ENCODE measurements at regions not wholly inside any gene's neighbourhood (a gene's known extent, or its start where the extent isn't known, plus 50 kb on each side); places are given as distances from the start of the nearest gene placed in this dataset.

- H3K36me3 ChIP-seq (ENCODE audit: control insufficient read depth in 5 of 5, insufficient read depth in 5 of 5, low read length in 5 of 5): no peaks in the 10 kb centered on the region
- no peak overlapping the region for H3K4me3 ChIP-seq (ENCODE audit: low read depth in 1 of 5, low read length in 5 of 5)
- peaks cover 0 to 4% (median 0%) of the 10 kb centered on the region in 5 donors for H3K27me3 ChIP-seq (ENCODE audit: control insufficient read depth in 5 of 5, insufficient read depth in 4 of 5, low read length in 5 of 5)
- peaks cover 0 to 2% (median 0%) of the 10 kb centered on the region in 5 donors for H3K9me3 ChIP-seq (ENCODE audit: control insufficient read depth in 5 of 5, low read length in 5 of 5)
- H3K27ac ChIP-seq (ENCODE audit: low read depth, low read length): no peak overlapping the region
- no peaks in the 10 kb centered on the region for H3K4me1 ChIP-seq (ENCODE audit: control insufficient read depth in 5 of 5, insufficient read depth in 5 of 5, low read length in 5 of 5)
- H3K9ac ChIP-seq (ENCODE audit: low read length in 5 of 5): no peak overlapping the region
Measured at GRCh38 chr14:96997996-96998395, 200.8 kb downstream of the VRK1 start.

- Histone ChIP-seq H3K4me3 (ENCODE audit: low read depth in 1 of 5, low read length in 5 of 5) (no peak overlapping the region), H3K9ac (ENCODE audit: low read length in 5 of 5) (no peak overlapping the region), H3K36me3 (ENCODE audit: control insufficient read depth in 5 of 5, insufficient read depth in 5 of 5, low read length in 5 of 5) (no peaks in the 10 kb centered on the region), H3K27me3 (ENCODE audit: control insufficient read depth in 5 of 5, insufficient read depth in 4 of 5, low read length in 5 of 5) (peaks cover 0 to 3% (median 0%) of the 10 kb centered on the region in 5 donors), H3K9me3 (ENCODE audit: control insufficient read depth in 5 of 5, low read length in 5 of 5) (peaks cover 0 to 2% (median 0%) of the 10 kb centered on the region in 5 donors), H3K4me1 (ENCODE audit: control insufficient read depth in 5 of 5, insufficient read depth in 5 of 5, low read length in 5 of 5) (no peaks in the 10 kb centered on the region), H3K27ac (ENCODE audit: low read depth, low read length) (no peak overlapping the region)
Measured at GRCh38 chr14:96999654-97000155, 202.5 kb downstream of the VRK1 start.

- H3K9ac ChIP-seq (ENCODE audit: low read length in 5 of 5): no peak overlapping the region
- H3K4me1 ChIP-seq (ENCODE audit: control insufficient read depth in 5 of 5, insufficient read depth in 5 of 5, low read length in 5 of 5): no peaks in the 10 kb centered on the region
- H3K27me3 ChIP-seq (ENCODE audit: control insufficient read depth in 5 of 5, insufficient read depth in 4 of 5, low read length in 5 of 5): no peaks in the 10 kb centered on the region
- H3K36me3 ChIP-seq (ENCODE audit: control insufficient read depth in 5 of 5, insufficient read depth in 5 of 5, low read length in 5 of 5): no peaks in the 10 kb centered on the region
- no peak overlapping the region for H3K27ac ChIP-seq (ENCODE audit: low read depth, low read length)
- peaks cover 0 to 2% (median 0%) of the 10 kb centered on the region in 5 donors for H3K9me3 ChIP-seq (ENCODE audit: control insufficient read depth in 5 of 5, low read length in 5 of 5)
- H3K4me3 ChIP-seq (ENCODE audit: low read depth in 1 of 5, low read length in 5 of 5): no peak overlapping the region
Measured at GRCh38 chr14:97002454-97002853, 205.3 kb downstream of the VRK1 start.

- no peaks in the 10 kb centered on the region for H3K4me1 ChIP-seq (ENCODE audit: control insufficient read depth in 5 of 5, insufficient read depth in 5 of 5, low read length in 5 of 5)
- H3K36me3 ChIP-seq (ENCODE audit: control insufficient read depth in 5 of 5, insufficient read depth in 5 of 5, low read length in 5 of 5): no peaks in the 10 kb centered on the region
- no peak overlapping the region for H3K9ac ChIP-seq (ENCODE audit: low read length in 5 of 5)
- H3K4me3 ChIP-seq (ENCODE audit: low read depth in 1 of 5, low read length in 5 of 5): no peak overlapping the region
- peaks cover 0 to under 1% (median 0%) of the 10 kb centered on the region in 5 donors for H3K9me3 ChIP-seq (ENCODE audit: control insufficient read depth in 5 of 5, low read length in 5 of 5)
- peaks cover 0 to 6% (median 5%) of the 10 kb centered on the region in 5 donors for H3K27me3 ChIP-seq (ENCODE audit: control insufficient read depth in 5 of 5, insufficient read depth in 4 of 5, low read length in 5 of 5)
- no peak overlapping the region for H3K27ac ChIP-seq (ENCODE audit: low read depth, low read length)
Measured at GRCh38 chr14:97005934-97006333, 208.8 kb downstream of the VRK1 start.

GRCh38 chr14:97010491-97011160 lies 213.4 kb downstream of the VRK1 start:
- Histone ChIP-seq H3K4me3 (ENCODE audit: low read depth in 1 of 5, low read length in 5 of 5) (no peak overlapping the region), H3K27ac (ENCODE audit: low read depth, low read length) (no peak overlapping the region), H3K9me3 (ENCODE audit: control insufficient read depth in 5 of 5, low read length in 5 of 5) (no peaks in the 10 kb centered on the region), H3K36me3 (ENCODE audit: control insufficient read depth in 5 of 5, insufficient read depth in 5 of 5, low read length in 5 of 5) (no peaks in the 10 kb centered on the region), H3K27me3 (ENCODE audit: control insufficient read depth in 5 of 5, insufficient read depth in 4 of 5, low read length in 5 of 5) (peaks cover 0 to 7% (median 5%) of the 10 kb centered on the region in 5 donors), H3K4me1 (ENCODE audit: control insufficient read depth in 5 of 5, insufficient read depth in 5 of 5, low read length in 5 of 5) (no peaks in the 10 kb centered on the region), H3K9ac (ENCODE audit: low read length in 5 of 5) (no peak overlapping the region)

- Histone ChIP-seq H3K27me3 (ENCODE audit: control insufficient read depth in 5 of 5, insufficient read depth in 4 of 5, low read length in 5 of 5) (peaks cover 0 to 7% (median 0%) of the 10 kb centered on the region in 5 donors), H3K9ac (ENCODE audit: low read length in 5 of 5) (no peak overlapping the region), H3K9me3 (ENCODE audit: control insufficient read depth in 5 of 5, low read length in 5 of 5) (peaks cover 0 to 5% (median 0%) of the 10 kb centered on the region in 5 donors), H3K4me1 (ENCODE audit: control insufficient read depth in 5 of 5, insufficient read depth in 5 of 5, low read length in 5 of 5) (no peaks in the 10 kb centered on the region), H3K36me3 (ENCODE audit: control insufficient read depth in 5 of 5, insufficient read depth in 5 of 5, low read length in 5 of 5) (no peaks in the 10 kb centered on the region), H3K4me3 (ENCODE audit: low read depth in 1 of 5, low read length in 5 of 5) (no peak overlapping the region), H3K27ac (ENCODE audit: low read depth, low read length) (no peak overlapping the region)
Measured at GRCh38 chr14:97013878-97014277, 216.7 kb downstream of the VRK1 start.

GRCh38 chr14:97021001-97021400 lies 223.8 kb downstream of the VRK1 start:
- Histone ChIP-seq H3K9me3 (ENCODE audit: control insufficient read depth in 5 of 5, low read length in 5 of 5) (peaks cover 0 to 5% (median 0%) of the 10 kb centered on the region in 5 donors), H3K9ac (ENCODE audit: low read length in 5 of 5) (no peak overlapping the region), H3K27me3 (ENCODE audit: control insufficient read depth in 5 of 5, insufficient read depth in 4 of 5, low read length in 5 of 5) (peaks cover 4 to 17% (median 6%) of the 10 kb centered on the region in 5 donors), H3K36me3 (ENCODE audit: control insufficient read depth in 5 of 5, insufficient read depth in 5 of 5, low read length in 5 of 5) (no peaks in the 10 kb centered on the region), H3K4me3 (ENCODE audit: low read depth in 1 of 5, low read length in 5 of 5) (no peak overlapping the region), H3K27ac (ENCODE audit: low read depth, low read length) (no peak overlapping the region), H3K4me1 (ENCODE audit: control insufficient read depth in 5 of 5, insufficient read depth in 5 of 5, low read length in 5 of 5) (no peaks in the 10 kb centered on the region)

GRCh38 chr14:97021571-97022168 lies 224.5 kb downstream of the VRK1 start:
- Histone ChIP-seq H3K27me3 (ENCODE audit: control insufficient read depth in 5 of 5, insufficient read depth in 4 of 5, low read length in 5 of 5) (peaks cover 6 to 21% (median 8%) of the 10 kb centered on the region in 5 donors), H3K9me3 (ENCODE audit: control insufficient read depth in 5 of 5, low read length in 5 of 5) (peaks cover 0 to 5% (median 0%) of the 10 kb centered on the region in 5 donors), H3K4me3 (ENCODE audit: low read depth in 1 of 5, low read length in 5 of 5) (no peak overlapping the region), H3K36me3 (ENCODE audit: control insufficient read depth in 5 of 5, insufficient read depth in 5 of 5, low read length in 5 of 5) (no peaks in the 10 kb centered on the region), H3K4me1 (ENCODE audit: control insufficient read depth in 5 of 5, insufficient read depth in 5 of 5, low read length in 5 of 5) (no peaks in the 10 kb centered on the region), H3K27ac (ENCODE audit: low read depth, low read length) (no peak overlapping the region), H3K9ac (ENCODE audit: low read length in 5 of 5) (no peak overlapping the region)

- no peaks in the 10 kb centered on the region for H3K4me1 ChIP-seq (ENCODE audit: control insufficient read depth in 5 of 5, insufficient read depth in 5 of 5, low read length in 5 of 5)
- H3K9me3 ChIP-seq (ENCODE audit: control insufficient read depth in 5 of 5, low read length in 5 of 5): peaks cover 0 to 3% (median 0%) of the 10 kb centered on the region in 5 donors
- H3K27me3 ChIP-seq (ENCODE audit: control insufficient read depth in 5 of 5, insufficient read depth in 4 of 5, low read length in 5 of 5): peaks cover 7 to 21% (median 10%) of the 10 kb centered on the region in 5 donors
- H3K4me3 ChIP-seq (ENCODE audit: low read depth in 1 of 5, low read length in 5 of 5): no peak overlapping the region
- no peaks in the 10 kb centered on the region for H3K36me3 ChIP-seq (ENCODE audit: control insufficient read depth in 5 of 5, insufficient read depth in 5 of 5, low read length in 5 of 5)
- H3K27ac ChIP-seq (ENCODE audit: low read depth, low read length): no peak overlapping the region
- no peak overlapping the region for H3K9ac ChIP-seq (ENCODE audit: low read length in 5 of 5)
Measured at GRCh38 chr14:97022741-97023140, 225.6 kb downstream of the VRK1 start.

- Histone ChIP-seq H3K9ac (ENCODE audit: low read length in 5 of 5) (no peak overlapping the region), H3K27ac (ENCODE audit: low read depth, low read length) (no peak overlapping the region), H3K4me1 (ENCODE audit: control insufficient read depth in 5 of 5, insufficient read depth in 5 of 5, low read length in 5 of 5) (no peaks in the 10 kb centered on the region), H3K36me3 (ENCODE audit: control insufficient read depth in 5 of 5, insufficient read depth in 5 of 5, low read length in 5 of 5) (no peaks in the 10 kb centered on the region), H3K4me3 (ENCODE audit: low read depth in 1 of 5, low read length in 5 of 5) (no peak overlapping the region), H3K27me3 (ENCODE audit: control insufficient read depth in 5 of 5, insufficient read depth in 4 of 5, low read length in 5 of 5) (peaks cover 7 to 21% (median 10%) of the 10 kb centered on the region in 5 donors), H3K9me3 (ENCODE audit: control insufficient read depth in 5 of 5, low read length in 5 of 5) (no peaks in the 10 kb centered on the region)
Measured at GRCh38 chr14:97023871-97024270, 226.7 kb downstream of the VRK1 start.

Data from subcutaneous abdominal adipose tissue (tissue), 5 donors.